ENCODE measurements at regions not wholly inside any gene's neighbourhood (a gene's known extent, or its start where the extent isn't known, plus 50 kb on each side); places are given as distances from the start of the nearest gene placed in this dataset.
A peak's percentile ranks its signal among the peaks of the same experiment; 100 is the strongest.

- no peaks in the 10 kb centered on the region for H4K20me1 ChIP-seq (ENCODE audit: insufficient read depth, low read length)
- H3K9ac ChIP-seq (ENCODE audit: low read length): no peak overlapping the region
- no peaks in the 10 kb centered on the region for H3K27me3 ChIP-seq (ENCODE audit: low read depth, low read length)
- H2AFZ ChIP-seq (ENCODE audit: low read depth, low read length): no peak overlapping the region
- H3K4me1 ChIP-seq (ENCODE audit: low read length): no peaks in the 10 kb centered on the region
- no peaks in the 10 kb centered on the region for H3K79me2 ChIP-seq (ENCODE audit: low read length)
- H3K36me3 ChIP-seq (replicated peaks; ENCODE audit: low read depth, low read length): no peaks in the 10 kb centered on the region
- H3K27ac ChIP-seq (ENCODE audit: low read length): no peak overlapping the region
- H3K4me2 ChIP-seq (ENCODE audit: low read length): no peak overlapping the region
- TF ChIP-seq, protein P1, sequence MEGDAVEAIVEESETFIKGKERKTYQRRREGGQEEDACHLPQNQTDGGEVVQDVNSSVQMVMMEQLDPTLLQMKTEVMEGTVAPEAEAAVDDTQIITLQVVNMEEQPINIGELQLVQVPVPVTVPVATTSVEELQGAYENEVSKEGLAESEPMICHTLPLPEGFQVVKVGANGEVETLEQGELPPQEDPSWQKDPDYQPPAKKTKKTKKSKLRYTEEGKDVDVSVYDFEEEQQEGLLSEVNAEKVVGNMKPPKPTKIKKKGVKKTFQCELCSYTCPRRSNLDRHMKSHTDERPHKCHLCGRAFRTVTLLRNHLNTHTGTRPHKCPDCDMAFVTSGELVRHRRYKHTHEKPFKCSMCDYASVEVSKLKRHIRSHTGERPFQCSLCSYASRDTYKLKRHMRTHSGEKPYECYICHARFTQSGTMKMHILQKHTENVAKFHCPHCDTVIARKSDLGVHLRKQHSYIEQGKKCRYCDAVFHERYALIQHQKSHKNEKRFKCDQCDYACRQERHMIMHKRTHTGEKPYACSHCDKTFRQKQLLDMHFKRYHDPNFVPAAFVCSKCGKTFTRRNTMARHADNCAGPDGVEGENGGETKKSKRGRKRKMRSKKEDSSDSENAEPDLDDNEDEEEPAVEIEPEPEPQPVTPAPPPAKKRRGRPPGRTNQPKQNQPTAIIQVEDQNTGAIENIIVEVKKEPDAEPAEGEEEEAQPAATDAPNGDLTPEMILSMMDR (IDR thresholded peaks at IDR 0.05; ENCODE audit: low read depth, low read length): no peak
- TF ChIP-seq EZH2phosphoT487 (IDR thresholded peaks at IDR 0.05; ENCODE audit: low read depth): no peak
- no peak overlapping the region for H3K4me3 ChIP-seq (ENCODE audit: low read length)
- H3K9me3 ChIP-seq (ENCODE audit: insufficient read depth, low read length): no peaks in the 10 kb centered on the region
These were observed 338.2 kb downstream of the NR4A2 start for GRCh38 chr2:155994315-155994714.

DNA sequence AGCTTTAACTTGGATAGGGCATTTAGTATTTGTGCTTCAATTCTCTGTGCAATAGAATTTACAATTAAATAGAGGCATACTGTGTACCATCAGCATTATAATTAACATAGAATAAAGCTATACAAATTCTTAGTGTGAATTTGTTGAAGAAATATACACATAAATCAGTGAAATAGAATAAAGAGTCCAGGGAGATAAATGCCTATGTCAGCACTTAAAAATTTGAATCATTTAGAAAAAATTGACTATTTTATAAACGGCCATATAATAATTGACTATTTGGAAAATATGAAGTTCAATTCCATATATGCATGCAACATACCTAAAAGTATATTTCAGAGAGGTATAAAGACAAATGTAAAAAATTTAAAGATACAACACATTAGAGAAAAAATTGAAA is 348.7 kb downstream of the NR4A2 start:
- H3K36me3 ChIP-seq (replicated peaks; ENCODE audit: low read depth, low read length): no peaks in the 10 kb centered on the region
- no peak for TF ChIP-seq EZH2phosphoT487 (IDR thresholded peaks at IDR 0.05; ENCODE audit: low read depth)
- TF ChIP-seq, protein P1 (IDR thresholded peaks at IDR 0.05; ENCODE audit: low read depth, low read length): no peak
- H3K4me2 ChIP-seq (ENCODE audit: low read length): no peak overlapping the region
- peaks cover 8% of the 10 kb centered on the region for H3K4me1 ChIP-seq (ENCODE audit: low read length)
- no peak overlapping the region for H3K27ac ChIP-seq (ENCODE audit: low read length)
- no peaks in the 10 kb centered on the region for H3K27me3 ChIP-seq (ENCODE audit: low read depth, low read length)
- H4K20me1 ChIP-seq (ENCODE audit: insufficient read depth, low read length): no peaks in the 10 kb centered on the region
- no peak overlapping the region for H3K9ac ChIP-seq (ENCODE audit: low read length)
- H3K4me3 ChIP-seq (ENCODE audit: low read length): no peak overlapping the region
- H2AFZ ChIP-seq (ENCODE audit: low read depth, low read length): no peak overlapping the region
- no peaks in the 10 kb centered on the region for H3K79me2 ChIP-seq (ENCODE audit: low read length)
- H3K9me3 ChIP-seq (ENCODE audit: insufficient read depth, low read length): no peaks in the 10 kb centered on the region

DNA sequence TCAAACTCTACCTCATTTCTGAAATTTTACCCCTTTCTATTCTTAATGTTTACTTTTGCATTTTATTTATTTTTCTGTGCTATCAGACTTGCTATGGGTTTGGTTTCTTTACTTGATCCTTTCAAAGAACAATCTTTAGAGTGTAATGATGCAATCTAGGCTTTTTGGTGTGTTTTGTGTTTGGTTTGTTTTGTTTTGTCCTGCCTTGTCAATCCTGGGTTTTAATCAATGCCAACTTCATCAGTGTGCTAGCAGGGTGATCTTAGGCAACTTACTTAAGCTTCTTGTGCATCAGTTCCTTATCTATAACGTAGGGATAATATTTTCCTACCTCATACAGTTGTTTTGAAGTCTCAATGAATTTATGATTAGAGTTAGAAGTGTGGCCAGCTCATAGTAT is 350.4 kb downstream of the NR4A2 start:
- H2AFZ ChIP-seq (ENCODE audit: low read depth, low read length): no peak overlapping the region
- H3K79me2 ChIP-seq (ENCODE audit: low read length): no peaks in the 10 kb centered on the region
- no peaks in the 10 kb centered on the region for H3K36me3 ChIP-seq (replicated peaks; ENCODE audit: low read depth, low read length)
- H3K27me3 ChIP-seq (ENCODE audit: low read depth, low read length): no peaks in the 10 kb centered on the region
- no peaks in the 10 kb centered on the region for H3K9me3 ChIP-seq (ENCODE audit: insufficient read depth, low read length)
- peaks cover 8% of the 10 kb centered on the region for H3K4me1 ChIP-seq (ENCODE audit: low read length)
- H3K4me2 ChIP-seq (ENCODE audit: low read length): no peak overlapping the region
- H3K4me3 ChIP-seq (ENCODE audit: low read length): no peak overlapping the region
- H3K27ac ChIP-seq (ENCODE audit: low read length): no peak overlapping the region
- H4K20me1 ChIP-seq (ENCODE audit: insufficient read depth, low read length): no peaks in the 10 kb centered on the region
- H3K9ac ChIP-seq (ENCODE audit: low read length): no peak overlapping the region
- TF ChIP-seq, protein P1 (IDR thresholded peaks at IDR 0.05; ENCODE audit: low read depth, low read length): no peak
- no peak for TF ChIP-seq EZH2phosphoT487 (IDR thresholded peaks at IDR 0.05; ENCODE audit: low read depth)

GRCh38 chr2:155980941-155981560 is 351.5 kb downstream of the NR4A2 start:
- H3K9me3 ChIP-seq (ENCODE audit: insufficient read depth, low read length): no peaks in the 10 kb centered on the region
- peak overlapping the region; percentile 23; the same call in 1 of the 2 replicates for H3K27ac ChIP-seq (ENCODE audit: low read length)
- no peaks in the 10 kb centered on the region for H3K79me2 ChIP-seq (ENCODE audit: low read length)
- H2AFZ ChIP-seq (ENCODE audit: low read depth, low read length): peak overlapping the region; percentile 78; the same call in 1 of the 2 replicates
- H3K27me3 ChIP-seq (ENCODE audit: low read depth, low read length): no peaks in the 10 kb centered on the region
- H3K4me2 ChIP-seq (ENCODE audit: low read length): no peak overlapping the region
- H4K20me1 ChIP-seq (ENCODE audit: insufficient read depth, low read length): no peaks in the 10 kb centered on the region
- H3K36me3 ChIP-seq (replicated peaks; ENCODE audit: low read depth, low read length): no peaks in the 10 kb centered on the region
- peaks cover 8% of the 10 kb centered on the region for H3K4me1 ChIP-seq (ENCODE audit: low read length)
- no peak overlapping the region for H3K9ac ChIP-seq (ENCODE audit: low read length)
- no peak overlapping the region for H3K4me3 ChIP-seq (ENCODE audit: low read length)
- no peak for TF ChIP-seq EZH2phosphoT487 (IDR thresholded peaks at IDR 0.05; ENCODE audit: low read depth)
- TF ChIP-seq, protein P1 (IDR thresholded peaks at IDR 0.05; ENCODE audit: low read depth, low read length): no peak
